PFSK-1 (cell line): ENCODE measurements at regions not wholly inside any gene's neighbourhood (a gene's known extent, or its start where the extent isn't known, plus 50 kb on each side); places are given as distances from the start of the nearest gene placed in this dataset.

Experiments used
- FOXP2 ChIP-seq: optimal IDR thresholded peaks from 2 replicates; pipeline ENCODE3; 2011; ENCODE audit warnings: borderline replicate concordance, control low read depth, inconsistent platforms; ENCODE audit not compliant: insufficient read depth; ENCODE audit errors: extremely low read length, extremely low read depth
- POLR2AphosphoS5 ChIP-seq: IDR thresholded peaks from 2 replicates; pipeline ENCODE4 v1.6.1; 2012; ENCODE audit warnings: low read depth, mild to moderate bottlenecking, control low read depth, low read length, moderate library complexity
- SIN3A ChIP-seq: IDR thresholded peaks from 2 replicates; pipeline ENCODE4 v1.6.1; 2012; ENCODE audit warnings: mild to moderate bottlenecking, low read length, moderate library complexity, borderline replicate concordance; ENCODE audit not compliant: insufficient read depth
- TAF1 ChIP-seq: IDR thresholded peaks from 2 replicates; pipeline ENCODE4 v1.6.1; 2012; ENCODE audit warnings: low read length, control low read depth, borderline replicate concordance; ENCODE audit not compliant: insufficient read depth
- TF ChIP-seq, protein P1 (sequence below), 2 experiments: IDR thresholded peaks; 2 replicates each; pipeline versions ENCODE4 v1.6.1 to v1.8.0; 2011 to 2012; ENCODE audit warnings: low read depth in 2 of 2, low read length in 2 of 2, control low read depth in 1 of 2, inconsistent platforms in 1 of 2, mild to moderate bottlenecking in 1 of 2, moderate library complexity in 1 of 2; ENCODE audit not compliant: insufficient read depth in 1 of 2

GRCh38 chr21:27408826-27409225, 441.9 kb upstream of the ADAMTS5 start:
- TF ChIP-seq, protein P1, sequence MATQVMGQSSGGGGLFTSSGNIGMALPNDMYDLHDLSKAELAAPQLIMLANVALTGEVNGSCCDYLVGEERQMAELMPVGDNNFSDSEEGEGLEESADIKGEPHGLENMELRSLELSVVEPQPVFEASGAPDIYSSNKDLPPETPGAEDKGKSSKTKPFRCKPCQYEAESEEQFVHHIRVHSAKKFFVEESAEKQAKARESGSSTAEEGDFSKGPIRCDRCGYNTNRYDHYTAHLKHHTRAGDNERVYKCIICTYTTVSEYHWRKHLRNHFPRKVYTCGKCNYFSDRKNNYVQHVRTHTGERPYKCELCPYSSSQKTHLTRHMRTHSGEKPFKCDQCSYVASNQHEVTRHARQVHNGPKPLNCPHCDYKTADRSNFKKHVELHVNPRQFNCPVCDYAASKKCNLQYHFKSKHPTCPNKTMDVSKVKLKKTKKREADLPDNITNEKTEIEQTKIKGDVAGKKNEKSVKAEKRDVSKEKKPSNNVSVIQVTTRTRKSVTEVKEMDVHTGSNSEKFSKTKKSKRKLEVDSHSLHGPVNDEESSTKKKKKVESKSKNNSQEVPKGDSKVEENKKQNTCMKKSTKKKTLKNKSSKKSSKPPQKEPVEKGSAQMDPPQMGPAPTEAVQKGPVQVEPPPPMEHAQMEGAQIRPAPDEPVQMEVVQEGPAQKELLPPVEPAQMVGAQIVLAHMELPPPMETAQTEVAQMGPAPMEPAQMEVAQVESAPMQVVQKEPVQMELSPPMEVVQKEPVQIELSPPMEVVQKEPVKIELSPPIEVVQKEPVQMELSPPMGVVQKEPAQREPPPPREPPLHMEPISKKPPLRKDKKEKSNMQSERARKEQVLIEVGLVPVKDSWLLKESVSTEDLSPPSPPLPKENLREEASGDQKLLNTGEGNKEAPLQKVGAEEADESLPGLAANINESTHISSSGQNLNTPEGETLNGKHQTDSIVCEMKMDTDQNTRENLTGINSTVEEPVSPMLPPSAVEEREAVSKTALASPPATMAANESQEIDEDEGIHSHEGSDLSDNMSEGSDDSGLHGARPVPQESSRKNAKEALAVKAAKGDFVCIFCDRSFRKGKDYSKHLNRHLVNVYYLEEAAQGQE (IDR thresholded peaks at IDR 0.05; ENCODE audit: insufficient read depth in 1 of 2, low read depth in 2 of 2, low read length in 2 of 2), result no peak
- TF ChIP-seq FOXP2 (no peak), TAF1 (no peak), POLR2AphosphoS5 (no peak), SIN3A (no peak)

DNA sequence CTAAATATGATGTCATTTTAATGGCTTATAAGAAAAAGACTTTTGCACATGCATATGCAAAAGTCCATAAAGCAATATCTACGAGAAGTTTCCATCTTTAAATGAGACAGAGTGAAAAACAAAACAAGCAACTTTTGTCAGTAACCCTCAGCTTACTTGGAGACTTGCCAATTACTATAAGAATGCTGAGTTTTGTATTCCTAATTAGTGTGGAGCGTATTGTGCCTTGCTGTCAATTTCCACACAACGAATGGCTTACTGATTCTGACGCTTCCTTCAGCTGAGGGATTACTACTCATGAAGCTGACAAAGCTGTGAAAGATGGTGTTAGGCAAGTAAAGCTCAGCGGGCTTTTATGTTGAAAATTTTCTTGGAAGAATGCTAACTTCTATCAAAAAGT, 440.4 kb upstream of the ADAMTS5 start:
- TF ChIP-seq SIN3A, result no peak
- TF ChIP-seq, protein P1 (IDR thresholded peaks at IDR 0.05; ENCODE audit: insufficient read depth in 1 of 2, low read depth in 2 of 2, low read length in 2 of 2), result no peak
- TF ChIP-seq FOXP2, result no peak
- TF ChIP-seq TAF1, result no peak
- no peak for TF ChIP-seq POLR2AphosphoS5

DNA sequence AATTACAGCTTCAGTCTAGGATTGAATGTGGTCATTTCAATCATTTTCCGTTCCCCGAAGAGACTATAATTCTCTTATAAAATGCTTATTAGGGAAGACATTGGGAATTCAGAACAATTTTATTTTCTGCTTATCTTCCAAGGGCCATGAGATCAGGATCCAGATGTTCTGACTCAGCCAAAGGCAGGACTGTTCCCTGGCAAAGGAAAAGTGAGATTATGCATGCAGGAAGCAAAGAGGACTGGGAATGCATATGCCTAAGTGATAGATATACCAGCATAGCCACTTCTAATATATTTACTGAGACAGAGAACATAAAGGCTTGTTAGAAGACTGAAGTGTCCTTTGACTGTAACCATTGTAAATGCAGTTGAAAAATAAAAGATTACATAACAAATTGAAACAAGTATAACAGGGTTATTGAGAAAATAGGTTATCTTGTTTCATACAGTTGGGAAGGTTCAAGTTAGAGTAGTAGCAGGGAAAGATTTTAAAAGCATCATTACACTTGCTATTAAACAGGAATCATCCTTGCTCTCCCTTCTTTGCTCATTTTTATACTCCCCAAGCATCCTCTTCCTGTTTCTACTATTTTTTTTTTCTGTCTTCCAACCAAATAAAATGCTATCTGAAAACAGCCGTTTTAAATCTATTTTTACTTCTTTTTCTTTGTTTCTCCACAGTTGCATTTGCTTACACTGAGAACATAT, 439.6 kb upstream of the ADAMTS5 start:
- TF ChIP-seq TAF1 (no peak), FOXP2 (no peak), POLR2AphosphoS5 (no peak), SIN3A (no peak)
- TF ChIP-seq, protein P1 (IDR thresholded peaks at IDR 0.05; ENCODE audit: insufficient read depth in 1 of 2, low read depth in 2 of 2, low read length in 2 of 2), result no peak

GRCh38 chr21:27403011-27403410, 436.1 kb upstream of the ADAMTS5 start:
- no peak for TF ChIP-seq FOXP2
- no peak for TF ChIP-seq POLR2AphosphoS5
- TF ChIP-seq, protein P1 (IDR thresholded peaks at IDR 0.05; ENCODE audit: insufficient read depth in 1 of 2, low read depth in 2 of 2, low read length in 2 of 2), result no peak
